NCI-H82 (cell line): ENCODE measurements at regions not wholly inside any gene's neighbourhood (a gene's known extent, or its start where the extent isn't known, plus 50 kb on each side); places are given as distances from the start of the nearest gene placed in this dataset.
A peak's percentile ranks its signal among the peaks of the same experiment; 100 is the strongest.
"Not testable (repeated sequence)": the region's sequence is repeated elsewhere in the genome, so short reads cannot be mapped to it uniquely, and the experiment has no call there.

Source experiments
- DNase-seq: peaks from one replicate; lab custom pipeline; 2025; lab: John Stamatoyannopoulos, UW

- peak; percentile 20 for DNase-seq
Measured at GRCh38 chr18:15315301-15315700, 567.3 kb downstream of the ANKRD30B start.

GRCh38 chr18:15318655-15319054 lies 570.7 kb downstream of the ANKRD30B start:
- not testable (repeated sequence) for DNase-seq

- not testable (repeated sequence) for DNase-seq
Measured at GRCh38 chr18:15329713-15330112, 581.7 kb downstream of the ANKRD30B start.

GRCh38 chr18:15330149-15330548 lies 582.2 kb downstream of the ANKRD30B start:
- not testable (repeated sequence) for DNase-seq

- not testable (repeated sequence) for DNase-seq
Measured at GRCh38 chr18:15330600-15330999, 582.6 kb downstream of the ANKRD30B start.

GRCh38 chr18:15375671-15376070 lies 627.7 kb downstream of the ANKRD30B start:
- DNase-seq, result not testable (repeated sequence)

- not testable (repeated sequence) for DNase-seq
Measured at GRCh38 chr18:15407874-15408273, 659.9 kb downstream of the ANKRD30B start.
